ENCODE measurements at regions not wholly inside any gene's neighbourhood (a gene's known extent, or its start where the extent isn't known, plus 50 kb on each side); places are given as distances from the start of the nearest gene placed in this dataset.

DNA sequence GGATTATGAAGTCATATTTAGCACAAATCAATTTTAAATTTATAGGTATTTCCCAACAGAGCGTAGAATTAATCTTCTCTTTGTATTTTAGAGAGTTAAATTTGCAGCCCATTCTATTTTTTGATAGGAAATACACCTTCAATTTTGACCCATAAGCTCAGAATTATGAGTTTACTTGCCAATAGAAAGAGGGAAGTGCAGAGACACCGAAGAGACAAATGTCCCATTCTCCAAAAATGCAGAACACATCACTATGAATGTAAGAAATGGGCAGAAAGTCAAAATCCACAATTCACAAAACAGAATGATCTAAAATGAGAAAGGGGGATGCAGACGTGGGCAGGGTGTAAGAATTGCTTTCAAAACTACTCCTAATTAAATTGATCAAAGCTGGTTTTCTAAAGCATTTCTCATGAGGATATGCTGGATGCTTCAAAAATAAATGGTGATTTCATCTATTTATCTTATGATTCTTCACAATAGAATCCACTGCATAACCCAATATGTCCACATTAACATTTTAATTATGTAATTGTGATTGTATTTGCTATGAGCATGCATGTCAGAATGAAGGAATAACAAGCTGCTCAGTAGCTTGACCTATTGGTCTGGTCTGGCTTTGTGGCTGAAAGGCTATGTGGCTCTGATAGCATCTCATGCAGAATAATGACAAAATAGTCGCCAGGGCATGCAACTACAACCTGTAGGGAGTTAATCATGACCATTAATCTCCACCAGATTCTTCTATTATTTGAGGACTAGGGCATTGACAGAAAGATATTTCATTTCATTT, 550.1 kb upstream of the CDH18 start:
- no peak for FAIRE-seq
- no peak overlapping the region for H2AFZ ChIP-seq (ENCODE audit: low read depth, low read length)
- no peak overlapping the region for H3K4me3 ChIP-seq (replicated peaks in 1 of 3; ENCODE audit: insufficient read depth in 1 of 3, low read depth in 1 of 3, low read length in 3 of 3)
- H4K20me1 ChIP-seq (replicated peaks; ENCODE audit: control insufficient read depth, extremely low read depth, insufficient read depth, low read length), result no peaks in the 10 kb centered on the region
- BruUV-seq (replicated peaks), result no TSS peak
- no peak overlapping the region for H3K9ac ChIP-seq (replicated peaks; ENCODE audit: extremely low read depth, insufficient read depth, low read length)
- H3K9me1 ChIP-seq (replicated peaks; ENCODE audit: control insufficient read depth, extremely low read depth, insufficient read depth, low read length), result no peaks in the 10 kb centered on the region
- DNase-seq (ENCODE audit: low read depth, low spot score), result no peak
- H3K79me2 ChIP-seq (ENCODE audit: control insufficient read depth, insufficient read depth, low read length), result no peaks in the 10 kb centered on the region
- POLR2A ChIA-PET, result no interaction called here
- no peak for TF ChIP-seq JUN (IDR thresholded peaks at IDR 0.05; ENCODE audit: borderline replicate concordance, insufficient read depth, insufficient read length, low read depth)
- no peak for TF ChIP-seq CTCF (IDR thresholded peaks at IDR 0.05; ENCODE audit: extremely low read depth in 1 of 2, insufficient read depth in 1 of 2, low read depth in 1 of 2, low read length in 2 of 2)
- no peak for TF ChIP-seq GATA2 (IDR thresholded peaks at IDR 0.05; ENCODE audit: insufficient read depth, insufficient read length, low read depth, low read length)
- no peak for TF ChIP-seq EZH2 (IDR thresholded peaks at IDR 0.05; ENCODE audit: borderline replicate concordance, low read depth, low read length, severe bottlenecking)
- TF ChIP-seq POLR2A (IDR thresholded peaks at IDR 0.05; ENCODE audit: low read depth, low read length), result no peak
- TF ChIP-seq POLR2AphosphoS5 (IDR thresholded peaks at IDR 0.05; ENCODE audit: insufficient read depth, low read depth, low read length), result no peak
- no peak for TF ChIP-seq MAX (IDR thresholded peaks at IDR 0.05; ENCODE audit: insufficient read depth, insufficient read length)
- TF ChIP-seq FOS (IDR thresholded peaks at IDR 0.05; ENCODE audit: borderline replicate concordance, insufficient read depth, low read length), result no peak
- TF ChIP-seq MYC (IDR thresholded peaks at IDR 0.05; ENCODE audit: low read depth, low read length), result no peak
- intact Hi-C loops (cut with micrococcal nuclease) (no loop called here), dilution Hi-C loops (cut with MboI; ENCODE audit: extremely low pct_ligation_motif_present, low sequenced_read_pairs) (no loop called here)
- H3K27me3 ChIP-seq (ENCODE audit: control insufficient read depth in 2 of 2, insufficient read depth in 2 of 2, low read length in 2 of 2), result no peaks in the 10 kb centered on the region
- no peaks in the 10 kb centered on the region for H3K36me3 ChIP-seq (ENCODE audit: control insufficient read depth in 2 of 2, extremely low read depth in 1 of 2, insufficient read depth in 2 of 2, low read length in 2 of 2)
- peaks cover 4% of the 10 kb centered on the region for H3K9me3 ChIP-seq (replicated peaks; ENCODE audit: control insufficient read depth, insufficient read depth, low read length)
- CTCF ChIA-PET, result no interaction called here
- no peak overlapping the region for H3K4me2 ChIP-seq (ENCODE audit: insufficient read depth, low read length)
- no peaks in the 10 kb centered on the region for H3K4me1 ChIP-seq (ENCODE audit: control insufficient read depth, extremely low read depth, insufficient read depth, low read length)
- H3K27ac ChIP-seq (ENCODE audit: insufficient read depth, low read depth, low read length), result no peak overlapping the region

Measured in endothelial cell of umbilical vein (primary cell).